HG02610 (cell line): ENCODE measurements at regions not wholly inside any gene's neighbourhood (a gene's known extent, or its start where the extent isn't known, plus 50 kb on each side); places are given as distances from the start of the nearest gene placed in this dataset.
A peak's percentile ranks its signal among the peaks of the same experiment; 100 is the strongest.
"Not testable (repeated sequence)": the region's sequence is repeated elsewhere in the genome, so short reads cannot be mapped to it uniquely, and the experiment has no call there.

Experiments used
- ATAC-seq: cut with Tn5 transposase; IDR thresholded peaks from one replicate; pipeline ENCODE4 v1.9.1; 2021; ENCODE audit warnings: mild to moderate bottlenecking, moderate library complexity; ENCODE audit not compliant: unreplicated experiment

DNA sequence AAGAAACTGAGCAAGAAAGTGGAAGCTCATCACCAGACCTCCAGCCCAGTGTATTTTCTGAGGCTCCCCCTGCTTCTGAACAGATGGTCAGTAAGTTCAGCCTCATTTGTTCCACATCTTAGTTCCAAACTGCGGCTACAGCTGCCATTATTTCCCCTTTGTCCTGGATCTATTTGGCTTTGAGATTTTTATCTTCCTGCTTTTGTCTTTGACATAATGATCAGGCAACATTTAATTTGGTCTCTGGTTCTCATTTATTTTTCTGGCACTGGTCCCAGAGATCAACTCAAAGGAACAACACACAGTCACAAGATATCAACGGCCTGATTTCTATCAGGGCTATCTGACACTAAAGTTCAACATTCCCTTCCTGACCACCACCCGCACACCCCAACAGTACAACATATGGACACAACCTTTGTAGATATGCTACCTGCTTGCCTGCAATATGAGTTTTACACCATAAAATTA lies 137.5 kb downstream of the FAM76B start:
- no peak for ATAC-seq

DNA sequence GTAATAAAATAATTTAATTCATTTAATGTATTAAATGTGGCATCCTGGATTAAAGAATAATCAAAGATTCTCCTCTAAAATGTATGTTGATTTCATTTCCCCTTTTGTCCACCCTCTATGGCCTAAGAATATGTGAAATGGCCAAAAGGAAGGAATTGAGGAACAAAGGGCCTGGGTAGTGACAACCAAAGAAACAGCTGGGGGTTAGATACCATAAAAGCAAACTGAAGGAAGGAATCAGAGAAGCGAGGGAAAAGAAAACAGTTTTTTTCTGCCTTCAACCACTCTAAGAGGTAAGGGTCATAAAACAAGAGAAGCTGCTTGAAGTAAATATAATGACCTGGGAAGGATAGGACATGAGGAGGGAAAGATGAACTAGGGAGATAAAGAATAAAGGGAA lies 139.3 kb downstream of the FAM76B start:
- ATAC-seq = no peak

DNA sequence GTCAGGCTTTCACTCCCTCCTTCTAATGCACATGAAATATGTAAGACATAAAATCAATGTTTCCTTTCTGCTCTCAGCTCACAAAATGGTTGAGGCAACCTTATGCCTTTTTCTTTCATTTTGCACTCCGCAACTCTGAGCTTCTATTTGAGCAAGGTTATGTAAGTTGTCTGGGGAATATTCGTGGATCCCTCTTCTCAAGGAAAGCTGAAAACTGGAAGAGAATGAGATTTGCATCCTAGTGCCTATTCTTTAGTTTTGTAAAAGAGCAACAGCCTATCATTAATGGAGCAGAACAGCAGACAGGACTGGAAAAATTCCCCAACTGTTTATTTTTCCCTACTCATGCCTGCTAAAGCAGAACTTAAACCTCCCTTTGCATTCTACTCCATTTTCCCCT lies 141.7 kb downstream of the FAM76B start:
- no peak for ATAC-seq

DNA sequence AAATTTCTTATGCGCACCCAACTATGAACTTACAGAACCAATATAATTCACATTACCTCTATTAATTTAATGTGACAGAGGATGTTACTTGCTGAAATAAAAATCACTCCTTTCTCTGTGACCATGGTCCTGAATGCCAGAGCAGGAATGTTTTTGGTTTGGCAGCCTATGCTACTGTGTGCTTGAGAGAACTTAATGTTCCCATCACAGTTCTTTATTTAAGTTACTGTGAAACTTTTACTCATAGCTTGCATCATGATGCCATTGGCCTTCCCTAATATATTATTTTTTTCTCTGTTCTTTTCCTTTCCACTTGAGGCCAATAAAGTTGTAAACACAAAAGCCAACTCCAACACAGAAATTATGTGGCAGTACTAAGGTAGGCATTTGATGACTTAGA lies 142.2 kb downstream of the FAM76B start:
- ATAC-seq = no peak

DNA sequence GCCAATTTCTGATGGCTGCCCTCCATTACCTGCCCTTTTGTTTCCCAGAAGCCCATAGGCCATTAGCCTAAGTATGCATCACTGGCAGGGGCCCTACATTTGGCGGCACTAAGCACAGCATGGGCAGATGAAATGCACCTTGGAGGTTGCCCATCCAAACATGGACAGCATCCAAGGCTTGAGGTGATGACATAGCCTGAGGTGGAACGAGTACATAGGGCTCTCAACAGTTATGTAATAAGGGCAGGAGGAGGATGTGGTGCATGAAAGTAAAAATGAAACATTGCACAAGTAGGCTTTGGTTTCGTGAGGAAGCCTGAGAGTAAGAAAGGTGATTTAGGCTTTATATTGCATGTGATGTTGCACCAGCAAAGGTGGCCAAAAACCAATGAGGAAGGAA lies 148.1 kb downstream of the FAM76B start:
- ATAC-seq = peak; percentile 99

DNA sequence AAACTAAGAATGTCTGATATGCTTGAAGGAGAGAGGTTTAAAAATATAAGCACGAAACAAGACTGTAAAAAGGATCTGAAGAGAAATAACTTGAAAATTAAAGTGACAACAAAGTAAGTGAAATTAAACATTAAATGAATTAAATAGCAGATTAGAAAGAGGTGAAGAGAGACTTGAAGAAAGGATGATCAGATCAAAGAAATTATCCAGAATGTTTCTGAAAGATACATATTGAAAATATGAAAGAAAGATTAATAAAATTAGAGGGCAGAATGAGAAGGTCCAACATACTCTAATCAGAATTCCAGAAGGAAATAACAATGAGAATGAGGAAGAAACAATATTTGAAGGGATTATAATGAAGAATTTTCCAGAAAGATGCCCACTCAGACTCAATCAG lies 151.1 kb downstream of the FAM76B start:
- no peak for ATAC-seq

DNA sequence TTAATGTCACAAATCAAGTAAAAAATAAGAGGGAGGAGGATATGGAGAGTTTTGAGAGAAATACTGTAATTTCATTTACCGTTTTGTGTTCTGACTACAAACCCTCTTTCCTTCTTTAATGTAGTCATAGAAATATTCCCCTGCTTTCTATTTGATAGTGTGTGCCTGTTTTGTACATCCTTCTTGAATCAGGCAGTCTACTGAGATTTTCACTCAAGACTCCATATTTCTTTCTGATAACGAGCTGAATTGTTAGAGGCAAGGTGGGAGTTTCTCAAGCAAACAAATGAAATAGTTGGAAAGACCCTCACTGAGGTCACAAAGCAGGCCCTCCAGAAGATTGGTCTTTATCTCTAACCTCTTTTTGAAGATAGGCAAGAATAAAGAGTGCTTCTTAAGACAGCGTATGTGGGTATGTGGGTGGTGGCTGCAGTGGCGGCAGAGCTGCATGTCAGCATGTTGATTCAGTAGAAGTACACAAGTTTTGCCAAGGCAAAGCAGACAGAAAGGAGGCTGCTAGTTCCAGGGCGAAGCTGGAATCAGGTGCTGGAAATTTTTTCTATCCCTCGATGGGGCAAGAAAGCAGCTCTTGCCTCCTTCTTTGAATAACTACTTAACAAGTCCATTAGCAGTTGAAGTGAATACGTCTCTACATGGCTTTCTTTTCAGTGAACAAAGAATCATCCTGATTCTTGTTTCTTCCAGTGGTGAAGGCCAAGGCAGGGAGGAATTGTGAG lies 164.2 kb downstream of the FAM76B start:
- no peak for ATAC-seq

DNA sequence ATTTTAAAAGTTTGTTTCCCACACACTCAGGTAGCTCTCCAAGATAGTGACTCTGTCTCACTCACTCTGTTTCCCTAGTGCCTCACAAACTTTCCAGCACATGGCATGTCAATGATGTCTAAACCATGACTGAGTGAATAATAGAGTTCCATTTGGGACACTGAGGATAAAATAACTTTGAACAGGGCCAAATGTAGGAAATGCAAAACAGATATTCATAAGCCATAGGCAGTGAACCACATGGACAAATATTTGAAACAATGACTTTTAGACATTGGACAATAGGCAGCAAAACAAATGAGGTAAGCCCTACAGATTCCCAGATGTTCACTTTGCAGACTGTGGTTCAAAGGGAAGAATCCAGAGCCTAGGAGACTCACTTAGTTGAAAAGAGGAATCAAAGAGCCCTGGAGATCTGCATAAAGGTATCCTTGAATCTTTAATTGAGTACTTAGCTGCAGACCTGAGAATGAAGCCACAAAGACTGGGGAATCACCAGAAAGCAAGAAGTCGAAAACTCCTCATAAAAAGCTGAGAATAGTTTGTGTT lies 173.3 kb downstream of the FAM76B start:
- no peak for ATAC-seq

DNA sequence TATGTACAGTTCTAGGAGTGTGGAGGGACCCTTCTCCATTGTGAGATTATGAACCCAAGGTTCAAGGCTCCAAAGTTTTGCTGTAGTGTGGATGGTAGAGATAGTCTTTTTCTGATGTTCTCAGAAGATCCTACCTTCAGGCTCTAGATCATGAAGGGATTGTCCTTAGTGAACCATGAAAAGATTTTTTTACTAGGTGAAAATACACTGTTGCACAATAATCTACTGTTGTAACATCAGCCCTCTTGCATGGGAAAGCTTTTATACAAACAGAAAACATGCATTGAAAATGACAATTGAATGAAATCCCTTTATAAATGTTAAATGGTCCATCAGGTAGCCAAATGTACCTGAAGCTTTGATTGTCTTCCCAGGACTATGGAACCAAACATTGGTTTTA lies 177.8 kb downstream of the FAM76B start:
- ATAC-seq = no peak

DNA sequence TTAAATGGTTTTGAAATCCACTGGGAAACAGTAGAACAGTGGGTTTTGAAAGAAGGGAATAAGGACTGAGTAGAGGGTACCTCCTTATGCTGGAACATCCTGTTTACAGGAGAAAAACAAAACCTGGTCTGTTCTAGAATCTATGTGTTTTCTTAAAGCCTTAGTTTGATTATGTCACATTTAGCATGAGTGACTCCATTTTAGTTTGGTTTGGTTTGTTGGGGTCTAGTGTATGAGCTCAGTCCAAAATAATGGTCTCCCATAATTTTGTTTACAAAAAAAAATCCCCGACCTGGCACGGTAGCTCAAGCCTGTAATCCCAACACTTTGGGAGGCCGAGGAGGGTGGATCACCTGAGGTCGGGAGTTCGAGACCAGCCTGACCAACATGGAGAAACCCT lies 179.4 kb downstream of the FAM76B start:
- not testable (repeated sequence) for ATAC-seq

DNA sequence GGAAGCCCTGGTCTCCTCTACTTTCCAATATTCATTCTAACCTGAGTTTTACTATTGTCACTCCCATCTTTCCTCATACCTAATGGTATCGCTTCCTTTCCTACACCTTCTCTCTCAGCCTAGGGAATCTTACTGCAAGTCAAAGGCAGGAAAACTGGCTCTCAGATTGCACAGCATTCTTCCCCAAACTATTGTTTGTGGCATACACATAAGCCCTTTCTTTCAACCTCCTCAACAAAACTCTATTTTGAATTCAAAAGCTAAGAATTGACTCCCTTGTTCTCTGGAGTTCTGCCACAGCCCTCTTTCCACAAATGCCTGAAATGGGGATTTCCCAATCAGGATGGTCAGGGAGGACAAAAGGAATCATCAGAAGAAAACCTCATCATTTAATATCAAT lies 181.5 kb downstream of the FAM76B start:
- ATAC-seq = no peak

DNA sequence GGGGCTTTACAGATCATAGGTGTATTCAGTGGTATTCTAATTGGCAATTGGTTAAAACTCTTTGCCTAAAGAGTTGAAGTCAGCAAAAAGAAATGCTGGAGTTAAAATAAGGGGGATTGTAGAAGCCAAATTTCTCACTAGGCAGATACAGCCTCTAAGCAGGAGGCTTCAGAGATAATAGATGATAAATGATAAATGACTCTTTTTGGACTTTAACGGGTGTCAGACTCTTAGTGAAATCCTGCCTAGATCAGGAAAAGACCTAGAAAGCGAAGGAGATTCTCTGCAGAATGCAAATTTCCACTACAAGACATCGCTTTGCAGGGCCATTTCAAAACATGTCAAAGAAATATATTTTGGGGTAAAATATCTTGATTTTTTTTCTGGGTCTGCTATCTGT lies 182.8 kb downstream of the FAM76B start:
- ATAC-seq = no peak

DNA sequence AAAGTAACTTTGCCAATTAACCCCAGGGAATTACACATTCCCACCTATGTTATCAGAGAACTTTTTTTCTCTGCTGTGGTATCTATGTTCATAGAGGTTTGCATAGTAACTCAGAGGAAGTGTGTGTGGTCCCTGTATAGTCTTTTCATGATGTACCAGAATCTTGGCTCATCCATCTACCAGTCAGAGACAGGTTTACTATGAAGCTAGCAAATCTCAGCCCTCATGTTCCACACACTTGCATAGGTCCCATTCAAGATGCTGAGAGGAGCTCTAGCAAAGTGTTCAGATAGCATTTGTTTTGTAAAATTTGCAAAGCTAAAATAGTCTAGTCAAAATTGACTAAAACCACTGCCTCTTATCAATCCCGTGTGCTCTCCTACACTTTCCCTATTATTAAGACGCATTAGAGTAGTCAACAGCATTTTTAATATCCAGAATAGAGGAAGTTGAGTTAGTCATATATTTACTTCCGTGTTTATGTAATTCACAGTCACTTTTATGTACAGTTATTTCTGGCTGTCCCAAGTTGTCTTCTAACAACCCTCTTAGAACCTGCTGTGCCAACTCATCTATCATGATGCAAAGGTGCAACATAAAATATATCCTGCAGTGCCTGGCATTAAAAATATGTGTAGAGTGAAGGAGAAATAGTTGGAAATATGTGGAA lies 184.2 kb downstream of the FAM76B start:
- ATAC-seq = peak; percentile 53

DNA sequence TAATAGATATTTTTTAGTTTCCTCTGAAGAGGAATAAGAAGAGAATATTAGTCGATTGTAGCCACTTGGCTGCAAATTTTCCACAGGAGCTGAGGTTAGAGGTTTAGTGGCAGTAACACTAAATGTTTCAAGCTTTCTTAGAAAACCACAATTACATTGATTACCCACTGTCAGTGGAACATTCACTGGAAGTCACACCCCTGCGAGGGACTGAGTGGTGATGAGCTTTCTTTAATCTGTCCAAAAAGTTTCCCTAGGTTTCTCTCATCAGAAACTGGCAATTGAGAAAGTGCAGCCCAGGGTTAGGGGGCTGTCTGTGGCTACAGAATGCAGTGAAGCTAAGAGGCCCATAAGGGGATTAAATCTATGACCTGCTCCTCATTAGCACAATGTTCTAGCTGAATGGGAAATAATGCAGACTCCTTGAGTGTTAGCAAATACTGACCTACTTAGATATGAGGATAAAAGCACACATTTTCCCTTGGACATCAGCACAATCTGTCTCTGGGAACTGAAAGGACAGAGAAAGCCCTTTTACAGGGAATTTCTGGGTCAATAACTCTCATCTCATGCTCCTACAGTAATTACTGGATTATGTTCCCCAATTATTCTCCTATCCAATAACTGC lies 189.5 kb downstream of the FAM76B start:
- no peak for ATAC-seq

DNA sequence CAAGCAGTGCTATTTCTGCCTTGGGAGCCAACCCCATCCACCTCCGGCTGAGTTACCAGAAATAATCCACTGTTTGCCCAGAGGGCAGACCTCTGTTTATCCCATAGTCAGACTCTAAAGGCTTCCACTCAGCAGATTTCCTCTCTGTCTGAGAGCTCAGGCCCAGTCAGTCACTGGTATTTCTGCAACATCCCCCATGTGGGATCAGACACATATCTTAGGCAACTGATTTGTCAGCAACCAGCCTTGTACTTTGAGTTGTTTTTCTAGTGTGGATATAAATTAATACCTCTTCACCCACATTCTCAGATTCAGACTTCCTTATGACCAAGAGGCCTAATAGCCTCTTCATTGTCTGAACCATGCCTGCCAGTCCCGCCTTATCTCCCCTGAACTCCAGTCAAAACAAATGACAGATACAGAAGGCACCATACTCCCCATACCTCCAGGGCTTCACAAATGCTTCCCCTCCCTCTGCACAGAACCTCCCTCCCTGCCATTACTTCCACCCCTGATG lies 193.6 kb downstream of the FAM76B start:
- ATAC-seq = no peak

DNA sequence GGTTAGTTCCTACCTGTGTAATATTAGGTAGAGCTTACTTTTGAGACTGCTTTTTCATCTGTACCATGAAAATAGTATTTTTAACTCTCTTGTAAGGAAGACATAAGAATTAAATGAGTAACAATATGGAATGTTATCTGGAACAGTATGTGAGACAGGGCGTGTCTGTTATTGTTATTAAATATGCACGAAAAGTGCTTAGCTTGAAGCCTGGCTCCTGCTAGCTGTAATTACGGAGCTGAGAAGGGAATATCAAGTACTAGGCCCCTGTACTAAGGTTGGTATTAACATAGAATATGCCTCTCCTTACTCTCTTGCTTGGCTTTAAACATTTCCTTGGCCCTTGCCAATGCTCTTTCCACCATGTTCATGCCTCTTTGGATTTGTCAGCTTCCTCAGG lies 194.0 kb downstream of the FAM76B start:
- no peak for ATAC-seq

DNA sequence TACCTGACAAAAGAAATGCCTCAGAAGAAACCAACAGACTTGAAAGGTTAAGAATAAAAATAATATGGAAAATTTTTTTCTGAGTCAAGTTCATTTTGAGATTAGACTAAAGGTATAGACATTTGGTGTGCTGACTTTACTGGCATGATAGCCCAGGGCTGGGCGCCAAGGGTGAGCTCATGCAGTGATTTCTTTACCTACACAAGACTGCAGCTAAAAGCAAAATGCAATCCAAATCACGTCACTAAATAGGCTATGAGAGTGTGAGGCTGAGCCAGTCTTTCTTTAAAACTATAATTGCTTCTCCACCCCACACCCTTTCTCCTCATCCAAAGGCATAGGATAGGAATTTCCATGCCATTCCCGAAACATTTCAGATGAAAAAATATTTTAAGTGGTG lies 196.5 kb downstream of the FAM76B start:
- ATAC-seq = no peak

DNA sequence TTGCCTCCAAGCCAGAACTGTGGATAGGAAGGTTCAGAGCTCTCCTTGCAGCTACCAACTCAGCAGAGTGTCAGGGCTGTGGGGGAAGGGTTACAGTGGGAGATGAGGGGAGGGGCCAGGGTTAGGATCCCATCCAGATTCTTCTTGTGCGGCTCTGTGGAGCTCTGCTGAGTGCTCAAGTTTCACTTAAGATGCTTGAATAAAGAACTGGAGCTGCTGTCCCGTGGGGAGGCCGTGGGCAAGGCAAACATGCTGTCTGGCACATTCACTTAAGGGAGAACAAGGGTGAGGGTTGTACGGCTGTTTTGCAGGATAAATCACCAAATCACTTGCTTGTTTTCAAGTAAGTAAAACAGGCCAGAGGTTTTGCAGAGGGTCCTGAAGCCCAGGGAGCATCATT lies 197.1 kb downstream of the FAM76B start:
- no peak for ATAC-seq

DNA sequence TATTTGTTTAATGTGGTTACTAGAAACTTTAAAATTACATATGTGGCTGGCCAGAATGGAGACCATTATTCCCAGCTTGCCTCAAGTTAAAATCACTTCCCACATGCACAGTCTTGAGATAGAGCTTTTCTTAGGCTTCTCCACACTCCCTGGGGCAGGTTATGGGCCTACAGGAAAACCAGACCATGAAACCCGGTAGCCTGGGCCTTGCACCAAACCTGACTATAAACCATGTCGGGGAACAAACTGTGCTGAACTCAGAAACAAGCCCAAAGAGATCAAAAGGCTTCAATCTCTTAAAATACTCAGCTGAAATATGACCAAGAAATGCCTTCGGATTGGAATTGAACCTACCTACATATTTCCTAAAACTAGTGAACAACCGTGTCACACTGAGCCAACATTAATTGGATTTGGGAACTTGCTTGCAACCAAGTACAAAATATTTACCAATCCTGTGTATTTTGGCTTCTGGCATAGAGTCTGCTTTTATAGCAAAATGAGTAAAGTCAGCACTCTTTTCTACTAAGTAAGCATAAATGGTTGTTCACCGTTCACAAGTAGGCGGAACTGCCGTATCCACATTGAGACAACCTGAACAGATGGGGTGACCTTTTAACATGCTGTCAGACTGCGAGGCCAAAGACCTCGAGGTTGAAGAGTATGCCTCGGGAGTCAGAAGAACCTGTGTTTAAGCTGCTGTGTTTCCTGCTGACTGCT lies 199.5 kb downstream of the FAM76B start:
- no peak for ATAC-seq

DNA sequence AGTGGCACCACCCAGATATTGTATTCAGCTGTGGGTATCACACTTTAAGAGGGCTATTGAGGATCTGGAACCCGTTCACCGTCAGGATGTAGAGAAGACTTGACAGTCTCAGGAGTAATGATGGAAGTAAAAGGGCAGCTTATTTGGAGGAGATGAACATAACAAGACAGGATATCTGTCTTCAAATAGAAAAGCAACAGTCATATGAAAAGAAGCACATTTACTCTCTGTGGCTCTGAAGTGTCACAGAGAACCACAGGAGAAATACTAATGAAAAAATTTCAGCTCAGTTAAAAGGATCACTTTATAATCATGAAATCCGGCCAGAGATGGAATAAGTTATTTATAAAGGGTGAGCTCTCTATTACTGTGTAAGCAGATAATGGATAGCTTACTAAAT lies 200.8 kb downstream of the FAM76B start:
- ATAC-seq = no peak

DNA sequence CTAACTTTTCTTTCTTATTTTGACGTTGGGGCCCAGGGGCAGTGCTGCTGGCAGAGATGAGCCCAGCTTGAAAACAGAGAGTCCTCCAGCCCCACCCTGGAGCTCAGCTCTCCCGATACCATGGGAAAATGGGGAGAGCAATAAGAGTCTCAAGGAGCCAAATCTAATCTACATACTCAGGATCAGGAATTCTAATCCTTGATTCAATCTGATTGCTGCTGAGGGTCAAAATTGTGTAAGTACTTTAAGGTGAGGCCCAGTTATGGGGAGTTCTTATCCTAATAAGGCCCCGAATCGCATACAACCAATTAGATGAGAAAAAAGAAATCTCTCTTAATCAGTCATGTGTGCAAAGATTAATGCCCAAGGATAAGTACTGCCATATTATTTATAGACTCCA lies 202.9 kb downstream of the FAM76B start:
- no peak for ATAC-seq
